NCI-H1048 (cell line): ENCODE measurements at regions not wholly inside any gene's neighbourhood (a gene's known extent, or its start where the extent isn't known, plus 50 kb on each side); places are given as distances from the start of the nearest gene placed in this dataset.

ENCODE experiments used
- DNase-seq: peaks from one replicate; lab custom pipeline; 2025; lab: John Stamatoyannopoulos, UW

DNA sequence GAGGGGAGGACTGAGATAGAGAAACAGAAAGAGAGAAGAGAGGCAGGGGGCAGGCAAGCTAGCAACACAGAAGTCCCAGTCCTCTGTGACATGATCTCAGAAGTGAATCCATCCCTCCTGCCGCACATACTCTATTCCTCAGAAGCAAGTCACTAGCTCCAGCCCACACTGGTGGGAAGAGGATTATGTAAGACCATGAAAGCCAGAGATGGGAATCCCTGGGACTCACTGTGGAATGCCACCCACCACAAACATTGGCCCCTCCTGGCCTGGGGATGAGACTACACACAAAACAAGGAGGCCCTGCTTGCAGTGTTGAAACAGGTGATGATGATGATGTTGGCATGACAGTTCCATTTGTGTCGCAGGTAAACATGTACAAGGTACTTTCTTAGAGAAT is 419.9 kb downstream of the IRS2 start:
- no peak for DNase-seq

DNA sequence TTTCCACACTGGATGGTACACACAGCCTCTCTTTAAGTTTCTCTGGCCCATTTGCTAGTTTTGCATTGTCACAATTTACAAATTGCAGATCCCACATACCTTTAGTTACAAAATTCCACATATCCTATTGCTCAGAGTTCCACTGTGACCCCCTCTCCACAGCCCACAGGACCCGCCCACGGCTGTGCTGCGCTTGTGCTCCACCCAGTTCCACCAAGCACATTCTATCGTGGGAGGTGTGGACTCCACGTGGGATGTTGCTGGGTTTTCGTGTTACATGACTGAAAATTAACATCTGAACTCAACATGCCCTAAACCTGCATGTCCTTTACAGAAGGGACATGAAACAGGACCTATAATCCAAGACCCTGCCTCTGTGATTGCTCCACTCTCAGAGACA is 423.0 kb downstream of the IRS2 start:
- no peak for DNase-seq

DNA sequence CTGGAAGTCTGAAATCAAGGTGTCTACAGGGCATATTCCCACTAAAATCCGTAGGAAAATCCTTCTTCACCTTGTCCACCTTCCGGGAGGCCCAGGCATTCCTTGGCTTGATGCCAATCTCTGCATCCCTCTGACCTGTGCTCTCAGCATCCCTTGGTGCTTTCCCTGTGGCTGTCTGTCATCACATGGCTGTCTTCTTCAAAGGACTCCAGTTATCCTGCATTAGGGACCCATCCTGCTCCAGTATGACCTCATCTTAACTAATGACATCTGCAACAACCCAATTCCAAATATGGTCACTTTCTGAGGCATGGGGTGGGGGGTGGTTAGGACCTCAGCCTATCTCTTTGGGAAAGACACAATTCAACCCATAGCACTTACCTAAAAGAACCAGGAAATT is 423.8 kb downstream of the IRS2 start:
- DNase-seq, result no peak

DNA sequence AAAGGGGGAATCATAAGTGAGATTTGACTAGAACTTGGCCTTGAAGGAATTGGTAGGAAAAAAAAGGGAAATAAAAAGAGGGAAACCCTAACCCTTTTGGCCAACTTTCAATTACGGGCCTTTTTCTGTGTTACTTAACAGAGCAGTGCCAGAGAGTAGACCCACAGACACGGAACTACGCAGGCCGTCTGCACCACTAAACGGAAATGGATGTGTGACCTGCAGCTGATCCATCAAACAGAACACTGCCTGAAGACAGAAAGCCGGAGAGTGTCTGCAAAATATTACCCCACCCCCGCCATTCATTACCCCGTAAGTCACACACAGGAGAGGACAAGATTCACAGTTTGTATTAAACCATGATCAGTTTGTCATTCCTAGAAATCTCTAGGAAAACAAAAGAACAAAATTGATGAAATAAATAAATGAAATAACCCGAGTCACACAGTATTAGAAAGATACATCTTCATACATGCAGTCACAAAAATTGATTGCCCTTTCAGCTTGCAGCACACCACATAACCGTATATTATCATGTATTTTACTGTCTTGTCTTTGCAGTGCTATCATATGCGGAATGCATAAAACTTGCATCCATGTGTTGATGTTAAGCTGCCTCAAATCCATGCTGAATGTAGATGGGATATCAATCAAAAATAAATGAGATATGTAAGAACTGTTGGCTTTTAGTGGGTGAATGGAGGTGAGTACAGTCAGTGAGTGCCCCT is 424.7 kb downstream of the IRS2 start:
- DNase-seq, result no peak

DNA sequence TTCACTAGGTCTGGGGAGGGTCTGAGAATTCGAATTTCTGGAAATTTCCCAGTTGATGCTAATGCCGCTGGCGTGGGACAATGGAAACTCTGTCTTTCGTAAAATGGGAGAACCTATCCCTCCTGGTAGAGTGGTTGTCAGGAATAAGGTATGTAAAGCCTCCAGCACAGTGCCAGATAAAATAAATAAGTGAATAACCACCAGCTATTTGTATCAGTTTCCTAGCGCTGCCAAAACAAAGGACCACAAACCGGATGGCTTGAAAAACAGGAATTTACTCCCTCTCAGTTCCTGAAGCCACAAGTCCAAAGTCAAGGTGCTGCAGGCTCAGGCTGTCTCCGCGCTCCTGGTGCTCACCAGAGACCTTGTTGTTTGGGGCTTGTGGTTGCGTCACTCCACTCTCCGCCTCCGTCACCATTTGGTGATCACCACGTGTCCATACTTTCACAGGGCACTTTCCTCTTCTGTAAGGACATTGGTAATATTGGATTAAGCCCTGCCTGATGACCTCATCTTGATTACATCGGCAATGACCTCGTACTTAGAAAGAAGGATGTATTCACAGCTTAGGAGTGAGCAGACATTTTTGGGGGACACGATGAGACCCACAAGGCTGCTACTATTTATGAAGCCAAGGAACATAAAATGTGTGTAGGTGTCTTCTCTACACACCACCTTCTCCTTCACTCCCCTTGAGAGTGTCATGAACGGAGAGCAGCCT is 428.5 kb downstream of the IRS2 start:
- no peak for DNase-seq

DNA sequence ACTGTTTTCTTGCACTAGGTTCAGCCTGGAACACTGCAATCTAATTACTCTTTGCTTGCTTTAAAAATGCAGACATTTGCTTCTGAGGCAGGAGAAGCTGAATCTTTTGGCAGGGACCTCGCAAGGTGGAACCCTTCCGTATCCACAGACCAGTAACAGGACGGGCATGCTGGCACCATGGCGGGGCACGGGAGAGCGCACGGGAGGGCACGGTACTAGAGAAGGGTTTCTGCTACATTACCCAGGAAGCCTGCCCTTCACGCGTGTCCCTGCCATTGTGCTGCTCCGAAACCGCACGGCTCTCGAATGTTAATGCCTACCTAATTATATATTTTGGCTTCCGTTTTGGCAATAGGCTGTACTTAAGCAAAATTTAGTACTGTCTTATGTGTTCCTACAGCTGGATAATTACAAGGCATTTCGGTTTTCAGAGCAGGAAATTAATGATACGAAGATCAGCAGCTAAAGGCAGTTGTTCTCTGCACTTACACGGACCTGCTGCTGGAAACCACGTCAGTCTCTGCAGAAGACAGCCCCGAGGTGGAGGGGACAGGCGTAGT is 430.4 kb downstream of the IRS2 start:
- DNase-seq, result no peak

DNA sequence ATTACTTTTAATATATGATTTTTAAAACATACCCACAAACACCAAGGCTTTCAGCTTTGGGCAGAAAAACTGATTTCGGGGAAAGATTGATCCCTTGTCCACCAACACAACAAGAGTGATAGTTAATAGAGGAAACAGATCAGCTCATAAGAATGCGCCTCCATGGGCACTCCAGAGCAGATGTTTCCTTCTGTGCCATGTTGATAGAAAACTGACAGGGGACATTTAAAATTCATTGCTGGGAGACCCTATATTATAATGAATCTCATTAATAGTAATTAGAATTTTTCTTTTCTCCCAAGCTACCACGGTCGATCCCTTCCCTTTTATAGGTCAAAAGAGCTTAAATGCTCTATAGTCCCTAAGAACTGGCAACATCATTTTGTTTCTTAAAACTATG is 431.2 kb downstream of the IRS2 start:
- DNase-seq, result no peak

DNA sequence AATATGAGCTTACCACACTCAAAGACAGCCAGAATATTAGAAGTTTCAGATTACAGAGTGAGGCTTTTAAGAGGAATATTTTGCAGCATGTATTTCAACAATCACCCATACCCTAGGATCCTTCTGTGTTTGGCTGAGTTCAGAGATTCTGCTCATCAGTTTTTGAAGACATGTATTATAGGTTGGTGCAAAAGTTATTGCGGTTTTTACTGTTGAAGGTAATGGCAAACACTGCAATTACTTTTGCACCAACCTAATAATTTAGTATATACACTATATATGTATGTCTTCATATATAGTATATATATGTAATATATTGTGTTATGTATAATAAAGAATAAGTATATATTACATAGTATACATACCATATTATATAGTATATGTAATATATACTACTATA is 435.1 kb downstream of the IRS2 start:
- no peak for DNase-seq

DNA sequence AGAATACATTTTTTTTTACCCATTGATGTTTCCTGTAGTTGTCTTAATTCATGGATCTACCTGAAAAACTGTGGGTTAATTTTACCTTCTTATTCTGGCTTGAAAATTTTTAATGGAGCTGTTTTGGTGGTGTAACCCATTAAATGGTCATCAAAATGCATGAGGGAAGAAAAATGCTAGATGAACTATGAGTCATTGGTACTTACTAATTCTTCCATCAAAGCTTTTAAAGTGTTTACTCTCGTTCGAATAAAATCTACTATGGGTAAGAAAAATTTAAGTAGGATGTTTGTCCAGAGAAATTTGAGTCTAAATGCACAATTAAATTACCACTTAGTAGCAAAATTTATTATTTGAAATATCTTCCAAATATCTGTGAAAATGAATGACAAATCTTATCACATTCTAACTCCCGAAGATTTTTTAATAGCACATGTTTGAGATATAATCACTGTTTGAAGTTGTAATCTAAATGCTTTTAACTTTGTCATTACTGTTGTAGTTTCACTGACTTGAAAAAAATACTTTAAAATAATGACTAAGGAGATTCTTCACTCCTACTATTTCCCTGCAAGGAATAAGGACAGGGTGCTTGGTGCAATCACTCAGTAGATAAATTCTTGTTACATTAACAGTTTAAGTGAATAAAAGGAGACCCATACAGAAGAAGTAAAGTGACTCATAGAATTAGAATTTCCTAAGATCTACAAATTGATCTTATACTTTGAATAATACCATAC is 437.7 kb downstream of the IRS2 start:
- no peak for DNase-seq

DNA sequence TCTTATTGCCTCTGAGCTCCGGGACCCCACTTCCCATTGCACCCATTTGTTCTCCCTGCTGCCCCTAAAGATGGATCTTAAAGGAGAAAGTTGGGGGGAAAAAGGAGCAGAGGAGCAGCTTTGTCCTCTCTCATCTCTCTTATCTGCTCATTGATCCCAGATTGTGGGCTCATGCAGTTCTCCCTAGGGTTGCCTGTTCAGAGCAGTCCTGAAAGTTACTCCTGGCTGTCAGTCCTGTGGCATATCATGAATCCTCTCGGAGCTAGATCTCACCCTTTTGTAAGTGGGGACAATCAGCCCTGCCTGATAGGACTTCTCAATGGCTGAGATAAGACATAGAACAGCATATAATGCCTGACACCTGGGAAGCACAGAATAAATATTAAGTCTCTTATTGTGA is 440.3 kb downstream of the IRS2 start:
- DNase-seq, result no peak

DNA sequence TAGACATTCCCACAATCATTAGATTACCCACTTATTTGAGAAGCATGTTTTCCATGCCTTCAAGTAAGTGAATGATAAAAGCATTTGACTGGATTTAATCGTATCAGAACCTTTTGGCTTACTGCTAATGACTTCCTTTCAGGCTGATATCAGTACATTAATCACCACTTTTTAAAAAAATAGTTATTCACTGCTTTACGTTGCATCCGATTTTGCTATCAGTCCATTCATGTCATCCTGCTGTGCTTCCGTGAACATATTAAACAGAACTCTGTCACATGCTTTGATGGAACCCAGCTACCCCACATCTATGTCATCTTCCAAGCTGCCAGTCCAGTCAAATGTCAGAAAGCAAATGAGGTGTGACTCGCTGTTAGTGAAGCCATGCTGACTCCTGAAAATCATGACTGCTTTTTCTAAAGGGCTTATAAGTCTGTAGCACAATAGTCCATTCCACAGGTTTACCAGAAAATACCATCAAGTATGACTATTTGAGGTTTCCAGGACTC is 440.9 kb downstream of the IRS2 start:
- no peak for DNase-seq

DNA sequence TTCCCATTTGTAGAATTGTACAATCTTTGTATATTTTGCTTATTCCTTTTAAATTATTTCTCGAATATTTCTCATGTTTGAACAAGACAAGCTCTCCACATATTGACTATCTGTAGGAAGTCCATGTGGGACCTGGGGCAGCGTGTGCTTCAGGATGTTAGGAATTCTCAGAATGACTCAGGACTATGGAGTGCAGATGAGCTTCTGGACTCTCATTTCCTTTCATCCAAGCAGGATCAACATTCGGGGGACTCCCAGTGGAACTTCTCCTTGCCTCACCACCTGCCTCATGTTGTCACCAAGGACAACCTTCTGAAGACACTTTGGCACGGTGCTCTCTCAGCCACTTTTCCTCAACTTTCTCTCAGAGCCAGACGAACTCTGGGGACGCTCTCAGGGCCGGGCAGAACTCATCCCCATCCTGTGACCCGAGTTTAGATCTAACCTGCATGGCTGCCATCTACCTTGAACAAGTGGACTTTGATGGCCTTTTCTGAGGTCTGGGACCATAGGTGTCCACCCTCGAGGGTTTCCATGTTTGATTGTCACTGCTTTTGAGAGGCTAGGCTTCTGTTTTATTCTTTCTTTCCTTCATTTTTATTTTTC is 441.7 kb downstream of the IRS2 start:
- no peak for DNase-seq

DNA sequence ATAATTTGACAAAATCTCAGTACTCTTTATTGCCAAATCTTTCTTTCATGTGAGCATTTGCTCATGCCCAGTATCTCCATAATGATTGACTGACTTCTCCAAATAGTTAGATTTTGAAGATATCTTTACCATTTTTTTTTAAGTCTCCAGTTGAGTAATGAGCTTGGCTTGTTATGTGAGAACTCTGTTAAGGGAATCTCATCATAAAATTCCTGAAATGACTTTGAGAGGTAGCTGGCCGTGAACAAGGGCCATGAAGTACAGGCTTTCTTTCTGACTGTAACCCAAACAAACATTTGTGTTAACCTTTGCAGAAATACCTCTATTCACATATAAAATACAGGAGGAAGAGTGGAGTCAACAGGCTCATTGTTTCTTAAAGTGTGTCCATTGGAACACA is 449.7 kb downstream of the IRS2 start:
- DNase-seq, result no peak

DNA sequence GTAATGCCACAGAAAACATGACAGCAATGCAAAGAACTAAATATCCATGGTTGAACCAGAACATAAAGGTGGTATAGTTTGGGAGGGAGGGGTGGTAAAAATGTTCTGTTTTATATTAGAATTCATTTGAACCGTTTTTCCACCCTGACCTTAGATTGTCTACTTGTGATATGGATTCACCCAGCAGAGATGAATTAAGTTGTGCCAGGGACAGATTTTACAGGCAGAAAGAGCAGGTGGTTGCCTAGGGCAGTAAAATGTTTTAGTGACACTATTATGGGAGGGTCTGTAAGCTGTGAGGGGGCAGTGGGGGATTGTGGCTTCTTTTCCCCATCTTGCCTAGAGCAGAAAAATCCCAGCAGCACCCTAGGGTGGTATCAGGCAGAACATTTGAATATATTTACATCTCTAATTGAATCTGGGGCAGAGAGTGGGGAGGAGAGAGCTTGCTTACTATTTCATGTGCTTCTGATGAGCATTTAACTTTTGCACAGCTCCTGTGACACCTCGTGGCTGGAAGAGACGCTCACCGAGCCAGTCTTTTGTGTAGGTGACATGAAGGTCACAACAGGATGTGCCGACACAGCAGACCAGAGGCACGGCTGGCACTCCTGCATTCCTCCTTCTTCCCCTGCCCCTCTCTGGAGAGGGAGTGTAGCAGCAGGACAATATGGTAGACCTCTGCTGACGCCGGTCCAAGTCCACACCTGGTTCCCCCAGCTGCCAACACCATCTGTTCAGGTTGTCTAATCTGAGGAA is 452.3 kb downstream of the IRS2 start:
- DNase-seq, result no peak

DNA sequence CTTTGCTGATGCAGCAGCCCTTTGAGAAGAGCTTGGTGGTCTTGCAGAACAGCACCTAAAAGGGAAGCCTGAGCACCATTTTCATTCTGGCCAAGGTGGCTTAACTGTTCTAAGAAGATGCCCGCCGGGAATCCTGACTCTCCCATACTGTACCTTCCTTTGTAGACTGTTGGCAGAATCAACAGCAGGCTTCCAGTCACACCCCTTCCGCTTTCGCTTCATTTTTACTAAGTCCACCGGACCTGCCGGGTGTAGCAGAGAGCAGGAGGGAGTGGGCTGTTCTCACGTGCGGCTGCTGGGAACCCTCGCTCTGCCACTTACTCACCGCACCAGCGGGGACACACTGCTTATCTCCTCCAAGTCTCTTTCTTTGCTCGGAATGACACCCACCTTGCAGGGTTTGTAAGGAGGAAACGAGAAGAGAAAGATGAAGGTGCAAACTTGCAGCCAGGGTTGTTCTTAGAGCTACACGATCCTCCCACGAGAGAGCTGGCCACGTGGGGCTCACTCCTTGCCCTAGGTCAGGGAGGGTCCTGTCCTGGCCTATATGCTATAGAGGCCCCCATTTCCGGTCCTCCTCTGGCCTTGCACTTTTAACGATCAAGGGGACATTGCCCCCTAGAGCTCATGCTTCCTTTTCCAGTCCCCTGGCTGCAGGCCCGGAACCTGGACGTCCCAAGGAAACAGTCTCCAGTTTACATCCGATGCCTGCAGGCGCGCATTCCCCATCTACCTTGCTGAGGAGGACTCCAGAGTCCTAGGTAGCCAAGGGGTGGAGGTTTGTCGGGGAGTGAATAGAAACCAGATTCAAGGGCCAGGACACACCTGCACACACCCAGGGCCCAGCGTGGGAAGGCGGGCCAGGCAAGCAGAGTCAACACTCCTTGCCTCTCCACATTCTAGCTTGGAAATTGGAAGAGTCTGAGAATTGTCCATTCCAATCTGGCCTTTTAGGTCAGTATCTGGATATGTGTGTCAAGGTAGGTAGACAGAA is 453.6 kb downstream of the IRS2 start:
- DNase-seq, result no peak

DNA sequence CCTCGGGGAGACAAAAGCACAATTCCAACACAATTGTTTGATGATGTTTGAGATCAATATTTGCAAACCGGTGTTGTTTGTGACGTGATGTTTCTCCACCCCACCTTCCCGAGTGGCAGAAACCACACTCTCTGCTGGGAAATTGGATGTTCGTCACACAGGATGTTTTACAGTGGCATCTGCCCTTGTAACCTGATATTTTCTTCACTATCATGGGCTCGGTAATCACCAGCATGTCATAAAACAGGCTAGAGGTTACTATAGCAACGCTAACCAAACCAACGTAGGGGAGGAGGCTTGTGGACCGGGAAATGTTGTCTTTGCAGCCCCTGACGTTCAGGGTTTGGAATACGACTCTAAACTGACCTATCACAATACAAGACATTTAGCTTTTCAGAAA is 454.5 kb downstream of the IRS2 start:
- no peak for DNase-seq

DNA sequence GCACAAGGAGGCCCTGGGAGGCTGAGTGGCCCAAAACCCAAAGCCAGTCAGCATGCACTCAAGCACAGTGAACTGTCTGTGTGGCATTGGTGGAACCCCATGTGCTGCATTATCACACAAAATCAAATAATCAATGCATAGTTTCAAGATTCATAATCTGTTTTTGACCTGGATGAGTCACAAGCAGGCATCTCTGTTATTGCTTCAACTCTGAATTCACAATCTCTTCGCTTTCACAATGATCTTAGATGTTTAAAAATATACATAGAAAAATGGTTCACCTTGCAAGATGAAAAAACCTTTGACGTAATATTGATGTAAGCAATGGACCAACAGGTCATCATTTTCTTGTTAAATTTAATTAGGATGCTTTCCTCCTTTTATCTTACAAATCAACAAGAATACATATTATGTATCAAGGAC is 455.4 kb downstream of the IRS2 start:
- no peak for DNase-seq

DNA sequence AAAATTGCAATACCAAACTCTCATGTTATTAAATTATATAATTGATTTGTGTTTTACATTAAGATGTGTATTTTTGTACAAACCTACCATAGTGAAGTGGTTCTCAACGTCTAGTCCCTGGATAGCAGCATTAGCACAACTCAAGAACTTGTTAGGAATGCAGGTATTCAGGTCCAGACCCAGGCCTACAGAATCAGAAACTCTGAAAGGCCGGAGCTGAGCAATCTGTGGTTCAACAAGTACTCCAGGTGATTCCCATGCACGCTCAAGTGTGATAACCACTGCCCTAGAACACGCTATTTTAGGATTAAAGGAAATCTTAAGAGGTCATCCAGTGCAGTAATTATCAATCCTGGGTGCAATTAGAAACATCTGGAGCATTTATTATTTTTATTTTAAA is 456.3 kb downstream of the IRS2 start:
- DNase-seq, result no peak

DNA sequence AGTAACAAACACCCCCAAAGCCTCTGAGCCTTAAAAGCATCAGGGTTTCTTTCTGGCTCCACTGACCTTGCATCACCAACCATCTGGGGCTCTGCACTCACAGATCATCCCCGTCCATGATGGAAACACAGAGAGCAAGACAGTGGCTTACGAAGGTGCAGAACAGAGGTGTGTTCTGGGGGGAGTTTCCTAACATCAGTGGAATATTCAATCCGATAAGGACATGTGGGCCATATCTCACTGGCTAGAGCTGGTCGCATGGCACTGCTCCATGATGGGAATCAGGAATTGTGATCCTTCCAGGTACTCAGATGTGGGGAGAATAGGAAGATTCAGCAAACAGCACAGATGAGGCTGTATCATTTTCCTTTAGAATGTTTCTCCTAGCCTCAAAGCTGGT is 457.2 kb downstream of the IRS2 start:
- no peak for DNase-seq

DNA sequence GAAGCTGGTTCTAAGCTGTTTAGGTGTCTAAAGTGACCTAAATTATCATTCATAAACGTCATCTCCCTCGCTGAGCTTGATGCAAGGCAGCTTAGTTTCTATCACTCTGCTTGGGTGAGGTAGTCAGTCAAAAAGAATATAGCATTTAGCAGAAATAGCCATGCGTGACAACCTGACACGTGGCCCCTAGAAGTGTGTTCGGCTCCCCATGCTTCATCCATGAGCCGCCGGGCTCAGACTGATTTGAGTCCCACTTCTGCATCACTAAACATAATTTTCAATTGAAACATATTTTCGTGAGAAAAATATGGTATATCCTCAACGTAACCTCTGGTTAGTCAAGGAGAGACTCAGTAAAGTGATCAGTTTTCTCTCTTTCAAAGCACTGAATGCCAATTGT is 459.8 kb downstream of the IRS2 start:
- no peak for DNase-seq
